B cell (primary cell): ENCODE measurements at regions not wholly inside any gene's neighbourhood (a gene's known extent, or its start where the extent isn't known, plus 50 kb on each side); places are given as distances from the start of the nearest gene placed in this dataset.

Experiments used
- ATAC-seq: fragments of 200-7000 bp; cut with Tn5 transposase; one replicate; pipeline ENCODE4 v1.10.0; 2021; ENCODE audit warnings: low read depth, mild to moderate bottlenecking, moderate number of reproducible peaks, moderate library complexity
- CTCF ChIA-PET: fragments of 350-600 bp; sonication (Branson Sonifier 250); formaldehyde crosslinking; loops from one replicate; lab custom pipeline; 2021; ENCODE audit warnings: antibody characterized with exemption, inconsistent platforms; lab: Charles Lee
- POLR2A ChIA-PET: fragments of 350-600 bp; sonication (Branson Sonifier 250); formaldehyde crosslinking; loops from one replicate; lab custom pipeline; 2021; ENCODE audit warnings: antibody characterized with exemption; lab: Charles Lee
- DNase-seq: peaks from one replicate; pipeline ENCODE4 v3.0.0; 2013
- H2AFZ ChIP-seq: 2 replicates; pipeline ENCODE4 v1.6.1; 2012; ENCODE audit warnings: mild to moderate bottlenecking, low read depth, low read length; ENCODE audit not compliant: insufficient read depth, poor library complexity, severe bottlenecking
- H3K27ac ChIP-seq, 2 donors: 1 replicate in 1 of 2; 2 replicates in 1 of 2; pipeline ENCODE4 v1.5.1; 2012 to 2013; ENCODE audit warnings: low read length in 2 of 2, mild to moderate bottlenecking in 2 of 2, moderate library complexity in 1 of 2
- H3K27me3 ChIP-seq, 4 experiments: fragments of 200-600 bp in 1 of 4; sonication (generic) in 1 of 4; replicated peaks in 1 of 4; 1 replicate in 2 of 4; 2 replicates in 2 of 4; pipeline versions ENCODE4 v1.6.1 to v1.7.0; 2013 to 2016; ENCODE audit warnings: low read length in 3 of 4, mild to moderate bottlenecking in 2 of 4, mixed read lengths in 1 of 4, moderate library complexity in 1 of 4; ENCODE audit not compliant: insufficient read depth in 4 of 4, control insufficient read depth in 3 of 4; ENCODE audit errors: control extremely low read depth in 1 of 4
- H3K36me3 ChIP-seq, 2 experiments: replicated peaks in 1 of 2; 1 replicate in 1 of 2; 2 replicates in 1 of 2; pipeline versions ENCODE4 v1.6.1 to v1.7.1; 2013; ENCODE audit warnings: low read length in 1 of 2; ENCODE audit not compliant: insufficient read depth in 2 of 2, control insufficient read depth in 1 of 2; ENCODE audit errors: control extremely low read depth in 1 of 2, extremely low read depth in 1 of 2
- H3K4me1 ChIP-seq, 2 donors: fragments of 200-600 bp in 1 of 2; sonication (generic) in 1 of 2; 1 replicate in 1 of 2; 2 replicates in 1 of 2; pipeline versions ENCODE4 v1.5.1 to v1.6.1; 2013 to 2017; ENCODE audit warnings: low read length in 2 of 2; ENCODE audit not compliant: control insufficient read depth in 2 of 2, insufficient read depth in 2 of 2
- H3K4me2 ChIP-seq: replicated peaks from 2 replicates; pipeline ENCODE3; 2012; ENCODE audit warnings: mild to moderate bottlenecking, low read depth, low read length; ENCODE audit not compliant: poor library complexity, severe bottlenecking
- H3K4me3 ChIP-seq, 5 experiments: fragments of 200-600 bp in 1 of 5; sonication (generic) in 1 of 5; 1 replicate in 3 of 5; 2 replicates in 2 of 5; pipeline versions ENCODE4 v1.5.1 to v1.7.0; 2011 to 2016; ENCODE audit warnings: low read length in 4 of 5, mild to moderate bottlenecking in 4 of 5, low read depth in 2 of 5, control low read depth in 1 of 5, moderate library complexity in 1 of 5; ENCODE audit not compliant: insufficient read depth in 1 of 5; ENCODE audit errors: control extremely low read depth in 1 of 5, extremely low read depth in 1 of 5
- H3K79me2 ChIP-seq: fragments of 200-600 bp; sonication (generic); one replicate; pipeline ENCODE4 v1.6.0; 2016; ENCODE audit warnings: low read length; ENCODE audit not compliant: control insufficient read depth, insufficient read depth
- H3K9ac ChIP-seq: fragments of 200-600 bp; sonication (generic); 2 replicates; pipeline ENCODE4 v1.6.1; 2017; ENCODE audit warnings: mild to moderate bottlenecking, low read length, moderate library complexity
- H3K9me3 ChIP-seq, 3 donors: one replicate each; pipeline versions ENCODE4 v1.6.1 to v1.7.1; 2013; ENCODE audit warnings: low read length in 2 of 3; ENCODE audit not compliant: control insufficient read depth in 2 of 3, insufficient read depth in 1 of 3; ENCODE audit errors: control extremely low read depth in 1 of 3
- H4K20me1 ChIP-seq: 2 replicates; pipeline ENCODE4 v1.6.0; 2012; ENCODE audit warnings: mild to moderate bottlenecking, low read length; ENCODE audit not compliant: insufficient read depth, control insufficient read depth, poor library complexity, severe bottlenecking
- H3K27ac Mint-ChIP-seq: one replicate; pipeline ENCODE4 v1.8.0; 2021; ENCODE audit warnings: mixed read lengths
- H3K27me3 Mint-ChIP-seq: one replicate; pipeline ENCODE4 v1.8.0; 2021; ENCODE audit warnings: mixed read lengths
- H3K4me1 Mint-ChIP-seq: one replicate; pipeline ENCODE4 v1.8.0; 2021; ENCODE audit warnings: mixed read lengths
- H3K4me3 Mint-ChIP-seq: one replicate; pipeline ENCODE4 v1.8.0; 2021; ENCODE audit warnings: mixed read lengths
- H3K9me3 Mint-ChIP-seq: one replicate; pipeline ENCODE4 v1.8.0; 2022; ENCODE audit warnings: mixed read lengths; ENCODE audit not compliant: insufficient read depth
- EZH2 ChIP-seq: IDR thresholded peaks from 2 replicates; pipeline ENCODE4 v1.6.1; 2012; ENCODE audit warnings: borderline replicate concordance, low read depth, mild to moderate bottlenecking, moderate library complexity, low read length; ENCODE audit not compliant: insufficient read depth, poor library complexity, severe bottlenecking
- WGBS: methylation state at CpG from one replicate; pipeline ENCODE4 v1.1.5; 2013; ENCODE audit warnings: missing lambda C conversion rate; ENCODE audit not compliant: insufficient coverage; 5-methylcytosine and 5-hydroxymethylcytosine counted together
- intact Hi-C: fragments of 100-400 bp; cut with micrococcal nuclease; formaldehyde crosslinking; loops from one replicate; pipeline ENCODE4 v1.10.0; 2022
- TF ChIP-seq, protein P1 (sequence below): fragments of 200-600 bp; IDR thresholded peaks from one replicate; pipeline ENCODE4 v1.8.0; 2022; ENCODE audit warnings: antibody characterized with exemption, mild to moderate bottlenecking

DNA sequence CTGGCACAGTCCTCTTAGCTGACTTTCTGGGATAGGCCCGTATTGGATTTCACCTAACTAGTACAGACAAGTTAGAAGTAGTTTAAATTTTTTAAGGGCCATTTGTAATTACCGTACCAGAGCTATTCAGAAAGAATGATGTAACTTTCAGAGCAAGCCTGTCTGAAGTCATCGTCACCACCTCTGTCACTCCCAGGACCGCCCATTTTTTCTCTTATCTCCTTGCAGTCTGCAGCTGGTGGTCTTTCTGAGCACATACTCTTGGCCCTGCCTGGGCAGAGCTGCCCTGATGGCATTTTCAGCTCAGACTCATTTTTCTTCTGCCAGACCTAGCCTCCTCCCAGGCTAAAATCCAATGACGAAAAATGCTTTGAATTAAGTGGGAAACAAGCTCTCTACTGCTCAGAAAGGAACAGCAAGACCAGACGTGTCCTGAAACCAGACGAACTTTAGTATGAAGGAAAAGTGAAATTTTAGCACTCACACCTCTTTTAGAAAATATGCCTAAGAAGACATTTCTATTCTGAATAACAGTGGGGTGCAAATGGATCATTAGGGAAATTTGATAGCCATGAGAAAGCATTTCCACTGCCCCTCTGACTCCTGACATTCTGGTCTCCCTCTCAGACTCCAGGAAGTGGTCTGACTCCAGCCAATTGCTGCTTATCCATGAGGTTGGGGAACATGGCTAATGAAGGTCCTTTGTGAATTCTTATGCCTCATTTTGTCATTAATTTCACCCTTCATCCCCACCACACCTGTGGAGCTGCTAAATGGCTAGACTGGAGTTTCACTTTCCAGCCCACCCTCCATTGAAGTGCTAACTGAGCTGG, 162.4 kb upstream of the GYPA start:
- no peaks in the 10 kb centered on the region for H4K20me1 ChIP-seq

GRCh38 chr4:144304025-144304424, 163.5 kb upstream of the GYPA start:
- ATAC-seq: no peak
- H3K9me3 ChIP-seq: no peaks in the 10 kb centered on the region
- H3K27ac ChIP-seq: no peak overlapping the region
- H4K20me1 ChIP-seq: no peaks in the 10 kb centered on the region
- no peaks in the 10 kb centered on the region for H3K27me3 ChIP-seq
- CTCF ChIA-PET: no interaction called here
- H3K36me3 ChIP-seq: no peaks in the 10 kb centered on the region
- no peak overlapping the region for H3K4me2 ChIP-seq
- H3K4me3 Mint-ChIP-seq: no peak overlapping the region
- no peaks in the 10 kb centered on the region for H3K4me1 Mint-ChIP-seq
- no peak overlapping the region for H2AFZ ChIP-seq
- no peaks in the 10 kb centered on the region for H3K79me2 ChIP-seq
- H3K4me3 ChIP-seq: no peak overlapping the region
- H3K27me3 Mint-ChIP-seq: no peaks in the 10 kb centered on the region
- H3K4me1 ChIP-seq: no peaks in the 10 kb centered on the region
- intact Hi-C loops: no loop called here
- no peak overlapping the region for H3K27ac Mint-ChIP-seq
- TF ChIP-seq, protein P1, sequence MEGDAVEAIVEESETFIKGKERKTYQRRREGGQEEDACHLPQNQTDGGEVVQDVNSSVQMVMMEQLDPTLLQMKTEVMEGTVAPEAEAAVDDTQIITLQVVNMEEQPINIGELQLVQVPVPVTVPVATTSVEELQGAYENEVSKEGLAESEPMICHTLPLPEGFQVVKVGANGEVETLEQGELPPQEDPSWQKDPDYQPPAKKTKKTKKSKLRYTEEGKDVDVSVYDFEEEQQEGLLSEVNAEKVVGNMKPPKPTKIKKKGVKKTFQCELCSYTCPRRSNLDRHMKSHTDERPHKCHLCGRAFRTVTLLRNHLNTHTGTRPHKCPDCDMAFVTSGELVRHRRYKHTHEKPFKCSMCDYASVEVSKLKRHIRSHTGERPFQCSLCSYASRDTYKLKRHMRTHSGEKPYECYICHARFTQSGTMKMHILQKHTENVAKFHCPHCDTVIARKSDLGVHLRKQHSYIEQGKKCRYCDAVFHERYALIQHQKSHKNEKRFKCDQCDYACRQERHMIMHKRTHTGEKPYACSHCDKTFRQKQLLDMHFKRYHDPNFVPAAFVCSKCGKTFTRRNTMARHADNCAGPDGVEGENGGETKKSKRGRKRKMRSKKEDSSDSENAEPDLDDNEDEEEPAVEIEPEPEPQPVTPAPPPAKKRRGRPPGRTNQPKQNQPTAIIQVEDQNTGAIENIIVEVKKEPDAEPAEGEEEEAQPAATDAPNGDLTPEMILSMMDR: no peak
- no peak for TF ChIP-seq EZH2
- no peak for DNase-seq
- H3K9ac ChIP-seq: no peak overlapping the region
- POLR2A ChIA-PET: no interaction called here
- H3K9me3 Mint-ChIP-seq: no peaks in the 10 kb centered on the region
- no CpG with 5 or more reads among the region's 2 CpGs for WGBS

More for the DNA sequence above, 162.4 kb upstream of the GYPA start:
- no peaks in the 10 kb centered on the region for H3K36me3 ChIP-seq
- intact Hi-C loops: no loop called here
- DNase-seq (no peak), ATAC-seq (no peak)
- no peaks in the 10 kb centered on the region for H3K79me2 ChIP-seq
- H3K9me3 ChIP-seq: no peaks in the 10 kb centered on the region
- ChIA-PET POLR2A (no interaction called here), CTCF (no interaction called here)
- H3K27me3 Mint-ChIP-seq: no peaks in the 10 kb centered on the region
- H3K27ac ChIP-seq: no peak overlapping the region
- TF ChIP-seq EZH2: no peak
- TF ChIP-seq, protein P1: no peak
- WGBS: 90% methylated on average over 2 of the region's 7 CpGs
- H3K4me2 ChIP-seq: no peak overlapping the region
- no peak overlapping the region for H3K4me3 ChIP-seq
- H3K4me1 Mint-ChIP-seq: no peaks in the 10 kb centered on the region
- no peak overlapping the region for H3K4me3 Mint-ChIP-seq
- H2AFZ ChIP-seq: no peak overlapping the region
- no peak overlapping the region for H3K27ac Mint-ChIP-seq
- no peaks in the 10 kb centered on the region for H3K9me3 Mint-ChIP-seq
- H3K4me1 ChIP-seq: no peaks in the 10 kb centered on the region
- no peak overlapping the region for H3K9ac ChIP-seq
- H3K27me3 ChIP-seq: no peaks in the 10 kb centered on the region
